Right lobe of liver (tissue), 6 donors: ENCODE measurements at regions not wholly inside any gene's neighbourhood (a gene's known extent, or its start where the extent isn't known, plus 50 kb on each side); places are given as distances from the start of the nearest gene placed in this dataset.
A peak's percentile ranks its signal among the peaks of the same experiment; 100 is the strongest.

Source experiments
- ATAC-seq, 4 donors: fragments of 200-7000 bp; cut with Tn5 transposase; one replicate each; pipeline ENCODE4 v1.9.1; 2020; ENCODE audit warnings: mild to moderate bottlenecking in 4 of 4, moderate library complexity in 4 of 4
- DNase-seq, 3 donors: peaks; one replicate each; pipeline ENCODE4 v3.0.0-alpha.2; 2020
- H3K27ac ChIP-seq, 3 donors: fragments of 200-600 bp; one replicate each; pipeline ENCODE4 v1.8.0; 2022
- H3K27me3 ChIP-seq, 2 donors: fragments of 200-600 bp; one replicate each; pipeline ENCODE4 v1.8.0; 2022
- H3K36me3 ChIP-seq, 4 donors: fragments of 200-600 bp; sonication (generic) in 1 of 4; one replicate each; pipeline versions ENCODE4 v1.5.1 to v1.8.0; 2017 to 2022; ENCODE audit warnings: control low read depth in 1 of 4
- H3K4me1 ChIP-seq, 4 donors: fragments of 200-600 bp; sonication (generic) in 1 of 4; one replicate each; pipeline versions ENCODE4 v1.5.1 to v1.8.0; 2017 to 2022; ENCODE audit warnings: control low read depth in 1 of 4
- H3K4me3 ChIP-seq, 3 donors: fragments of 200-600 bp; one replicate each; pipeline ENCODE4 v1.8.0; 2022
- H3K9me3 ChIP-seq, 4 donors: fragments of 200-600 bp; sonication (generic) in 1 of 4; one replicate each; pipeline versions ENCODE4 v1.5.1 to v1.8.0; 2017 to 2022; ENCODE audit warnings: control low read depth in 1 of 4
- POLR2A ChIP-seq: fragments of 450-650 bp; IDR thresholded peaks from one replicate; pipeline ENCODE4 v1.6.1; 2017; ENCODE audit warnings: antibody characterized with exemption, mild to moderate bottlenecking
- whole genome bisulfite sequencing: methylation state at CpG from one replicate; pipeline ENCODE4 v1.1.6; 2018; ENCODE audit warnings: low coverage, low lambda C conversion rate; ENCODE audit not compliant: insufficient coverage; ENCODE audit errors: missing lambda C conversion rate; 5-methylcytosine and 5-hydroxymethylcytosine counted together
- intact Hi-C, 2 donors: fragments of 100-400 bp; cut with DNase I; formaldehyde crosslinking; loops; one replicate each; pipeline versions ENCODE4 v1.11.2 to v1.14.1; 2022
- TF ChIP-seq, protein P1 (sequence below), 4 donors: fragments of 200-600 bp in 3 of 4; fragments of 450-650 bp in 1 of 4; IDR thresholded peaks; one replicate each; pipeline versions ENCODE4 v1.5.1 to v1.8.0; 2016 to 2022; ENCODE audit warnings: antibody characterized with exemption in 4 of 4, mild to moderate bottlenecking in 2 of 4
- donor health status: DM: no; HTN: yes; CAD: no.
- donor health status: DM: no; HTN: no; CAD: no.
- donor health status: DM: no; HTN: no; CAD: no.
- donor health status: DM: no; HTN: yes; CAD: no.
- donor health status: DM: no; HTN: yes; CAD: no.

DNA sequence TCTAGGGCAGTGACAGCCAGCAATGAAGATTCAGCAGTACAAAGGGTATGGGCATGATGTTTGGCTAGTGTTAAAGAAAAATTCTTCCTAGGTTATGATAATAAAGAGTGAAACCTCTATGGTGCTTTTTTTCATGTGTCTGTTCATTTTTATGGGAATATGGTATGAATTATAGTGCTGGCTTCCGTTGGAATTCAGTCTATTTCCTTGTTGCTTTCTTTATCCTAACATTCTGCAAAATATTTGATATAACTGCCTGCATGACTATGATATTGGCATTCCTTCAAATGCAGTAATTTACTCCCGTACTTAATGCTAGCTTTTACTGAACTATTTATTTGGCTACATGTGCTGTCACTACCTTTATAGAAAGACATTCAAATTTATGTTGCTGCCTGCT lies 57.6 kb upstream of the ATP11B start:
- Histone ChIP-seq H3K9me3 (no peaks in the 10 kb centered on the region), H3K27ac (no peak overlapping the region), H3K4me3 (no peak overlapping the region), H3K4me1 (peaks cover 0 to 5% (median 0%) of the 10 kb centered on the region in 4 donors), H3K36me3 (no peaks in the 10 kb centered on the region), H3K27me3 (no peaks in the 10 kb centered on the region)
- TF ChIP-seq POLR2A = no peak
- TF ChIP-seq, protein P1, sequence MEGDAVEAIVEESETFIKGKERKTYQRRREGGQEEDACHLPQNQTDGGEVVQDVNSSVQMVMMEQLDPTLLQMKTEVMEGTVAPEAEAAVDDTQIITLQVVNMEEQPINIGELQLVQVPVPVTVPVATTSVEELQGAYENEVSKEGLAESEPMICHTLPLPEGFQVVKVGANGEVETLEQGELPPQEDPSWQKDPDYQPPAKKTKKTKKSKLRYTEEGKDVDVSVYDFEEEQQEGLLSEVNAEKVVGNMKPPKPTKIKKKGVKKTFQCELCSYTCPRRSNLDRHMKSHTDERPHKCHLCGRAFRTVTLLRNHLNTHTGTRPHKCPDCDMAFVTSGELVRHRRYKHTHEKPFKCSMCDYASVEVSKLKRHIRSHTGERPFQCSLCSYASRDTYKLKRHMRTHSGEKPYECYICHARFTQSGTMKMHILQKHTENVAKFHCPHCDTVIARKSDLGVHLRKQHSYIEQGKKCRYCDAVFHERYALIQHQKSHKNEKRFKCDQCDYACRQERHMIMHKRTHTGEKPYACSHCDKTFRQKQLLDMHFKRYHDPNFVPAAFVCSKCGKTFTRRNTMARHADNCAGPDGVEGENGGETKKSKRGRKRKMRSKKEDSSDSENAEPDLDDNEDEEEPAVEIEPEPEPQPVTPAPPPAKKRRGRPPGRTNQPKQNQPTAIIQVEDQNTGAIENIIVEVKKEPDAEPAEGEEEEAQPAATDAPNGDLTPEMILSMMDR (IDR thresholded peaks at IDR 0.05) = no peak
- 75% methylated on average over 2 of the region's 2 CpGs for WGBS
- no peak for ATAC-seq
- no peak for DNase-seq
- intact Hi-C loops = no loop called here

DNA sequence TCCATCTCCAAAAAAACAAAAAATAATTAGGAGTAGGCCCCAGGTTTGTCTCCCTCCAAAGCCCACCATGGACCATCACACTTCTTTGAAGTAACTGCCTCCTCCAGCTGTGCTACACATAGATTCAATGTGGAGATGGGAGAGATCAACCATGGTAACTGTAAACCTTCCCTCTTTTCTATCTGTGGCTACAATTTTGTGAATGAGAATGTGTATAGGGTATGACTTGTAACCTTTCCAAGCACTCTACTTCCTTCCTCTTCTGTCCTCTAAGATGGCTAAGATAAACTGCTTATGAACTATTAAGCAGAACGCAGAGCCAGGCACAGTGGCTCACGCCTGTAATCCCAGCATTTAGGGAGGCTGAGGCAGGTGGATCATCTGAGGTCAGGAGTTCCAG lies 55.5 kb upstream of the ATP11B start:
- TF ChIP-seq, protein P1 (IDR thresholded peaks at IDR 0.05) = no peak
- no peak for TF ChIP-seq POLR2A
- no peak for DNase-seq
- ATAC-seq = no peak
- H3K27ac ChIP-seq = no peak overlapping the region
- no peaks in the 10 kb centered on the region for H3K4me1 ChIP-seq
- H3K36me3 ChIP-seq = no peaks in the 10 kb centered on the region
- no peaks in the 10 kb centered on the region for H3K9me3 ChIP-seq
- intact Hi-C loops = no loop called here
- H3K27me3 ChIP-seq = no peaks in the 10 kb centered on the region
- 81% methylated on average over 2 of the region's 2 CpGs for WGBS
- no peak overlapping the region for H3K4me3 ChIP-seq

DNA sequence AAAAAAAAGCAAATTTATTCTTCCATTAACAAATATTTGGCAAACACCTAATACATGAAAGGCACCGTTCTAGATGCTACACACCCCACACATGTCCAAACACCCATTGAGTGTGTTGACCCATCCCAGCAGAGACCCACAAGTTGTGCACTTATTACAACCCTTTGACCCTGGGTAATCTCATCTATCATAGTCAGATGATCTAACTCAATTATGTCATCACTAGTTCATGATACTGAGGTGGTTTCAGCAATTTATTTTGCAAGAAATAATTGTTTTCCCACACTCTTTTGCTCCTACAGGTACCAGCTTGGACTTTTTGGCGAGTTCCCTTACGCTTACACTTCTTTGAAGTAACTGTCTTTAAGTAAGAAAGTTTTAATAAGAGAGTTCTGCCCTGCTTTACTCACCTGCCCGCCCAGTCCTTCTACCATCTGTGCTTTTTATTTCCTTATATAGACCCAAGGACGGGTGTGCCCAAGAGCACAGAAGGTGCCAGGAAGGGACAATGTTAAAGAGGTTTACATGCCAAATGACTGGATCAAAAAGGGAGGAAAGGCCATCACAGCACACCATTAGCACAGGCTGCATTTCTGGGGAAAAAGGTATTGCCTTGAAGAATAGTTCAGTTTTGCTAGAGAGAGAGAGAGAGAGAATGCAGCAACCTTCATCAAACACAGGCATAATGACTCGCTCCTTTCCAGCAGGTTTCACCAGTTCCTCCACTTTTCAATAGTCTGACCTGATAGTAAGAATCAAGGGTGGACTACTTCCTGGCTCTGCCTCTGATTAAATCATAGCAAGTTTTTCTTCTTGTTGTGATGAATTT lies 54.5 kb upstream of the ATP11B start:
- no peaks in the 10 kb centered on the region for H3K36me3 ChIP-seq
- H3K4me1 ChIP-seq = no peaks in the 10 kb centered on the region
- TF ChIP-seq POLR2A = no peak
- TF ChIP-seq, protein P1 (IDR thresholded peaks at IDR 0.05) = no peak
- ATAC-seq (peak in 1 of 4 donors; percentile 74), DNase-seq (no peak)
- 70% methylated on average over 6 of the region's 6 CpGs for WGBS
- intact Hi-C loops = no loop called here
- no peak overlapping the region for H3K4me3 ChIP-seq
- no peaks in the 10 kb centered on the region for H3K27me3 ChIP-seq
- no peaks in the 10 kb centered on the region for H3K9me3 ChIP-seq
- H3K27ac ChIP-seq = no peak overlapping the region

DNA sequence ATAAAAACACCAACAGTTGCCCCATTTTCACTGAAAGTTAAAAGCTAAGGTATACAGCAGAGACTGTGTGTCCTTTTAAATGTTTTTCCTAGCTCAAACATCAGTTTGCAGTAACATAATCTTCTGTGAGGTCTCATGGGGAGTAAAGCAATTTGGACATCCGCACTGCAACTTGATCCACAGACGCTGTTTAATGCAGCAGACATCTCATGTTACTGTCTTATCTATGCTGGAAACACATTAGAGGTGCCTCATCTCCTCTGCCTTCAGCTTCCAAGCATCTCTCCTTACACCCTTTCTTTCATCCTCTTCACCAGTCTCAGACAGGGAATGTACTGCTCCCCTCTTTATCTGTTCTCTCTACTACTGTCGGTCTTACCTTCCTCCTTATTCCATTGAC lies 53.7 kb upstream of the ATP11B start:
- no peak for DNase-seq
- Histone ChIP-seq H3K27me3 (no peaks in the 10 kb centered on the region), H3K4me1 (no peaks in the 10 kb centered on the region), H3K4me3 (no peak overlapping the region), H3K9me3 (no peaks in the 10 kb centered on the region), H3K36me3 (no peaks in the 10 kb centered on the region), H3K27ac (no peak overlapping the region)
- 58% methylated on average over 3 of the region's 3 CpGs for WGBS
- ATAC-seq = no peak
- intact Hi-C loops = no loop called here
- no peak for TF ChIP-seq POLR2A
- TF ChIP-seq, protein P1 (IDR thresholded peaks at IDR 0.05) = no peak
